Activated CD4-positive, alpha-beta T cell treated with anti-CD3 and anti-CD28 coated beads for 48 hours (primary cell): ENCODE measurements at regions not wholly inside any gene's neighbourhood (a gene's known extent, or its start where the extent isn't known, plus 50 kb on each side); places are given as distances from the start of the nearest gene placed in this dataset.

Experiments used
- DNase-seq: peaks from one replicate; pipeline ENCODE4 v3.0.0-alpha.2; 2020

- no peak for DNase-seq
Measured at GRCh38 chr2:147394179-147394790, 450.5 kb upstream of the ACVR2A start.

GRCh38 chr2:147392180-147392579 is 452.6 kb upstream of the ACVR2A start:
- no peak for DNase-seq

- no peak for DNase-seq
Measured at GRCh38 chr2:147390475-147390874, 454.4 kb upstream of the ACVR2A start.

- DNase-seq, result no peak
Measured at GRCh38 chr2:147389218-147389617, 455.6 kb upstream of the ACVR2A start.

- DNase-seq, result no peak
Measured at GRCh38 chr2:147388217-147388616, 456.6 kb upstream of the ACVR2A start.

GRCh38 chr2:147386284-147386683 is 458.5 kb upstream of the ACVR2A start:
- DNase-seq, result no peak

GRCh38 chr2:147385600-147385999 is 459.2 kb upstream of the ACVR2A start:
- DNase-seq, result no peak

GRCh38 chr2:147384659-147385058 is 460.2 kb upstream of the ACVR2A start:
- DNase-seq, result no peak

- DNase-seq, result no peak
Measured at GRCh38 chr2:147382322-147382948, 462.4 kb upstream of the ACVR2A start.

GRCh38 chr2:147378403-147378802 is 466.4 kb upstream of the ACVR2A start:
- DNase-seq, result no peak

- DNase-seq, result no peak
Measured at GRCh38 chr2:147375073-147375472, 469.8 kb upstream of the ACVR2A start.

- no peak for DNase-seq
Measured at GRCh38 chr2:147374423-147374811, 470.4 kb upstream of the ACVR2A start.

- no peak for DNase-seq
Measured at GRCh38 chr2:147373800-147374422, 470.9 kb upstream of the ACVR2A start.

GRCh38 chr2:147368306-147368705 is 476.5 kb upstream of the ACVR2A start:
- DNase-seq, result no peak

GRCh38 chr2:147366279-147366678 is 478.6 kb upstream of the ACVR2A start:
- no peak for DNase-seq

- DNase-seq, result no peak
Measured at GRCh38 chr2:147365622-147366021, 479.2 kb upstream of the ACVR2A start.

- DNase-seq, result no peak
Measured at GRCh38 chr2:147364597-147364996, 480.2 kb upstream of the ACVR2A start.

- DNase-seq, result no peak
Measured at GRCh38 chr2:147363181-147363580, 481.6 kb upstream of the ACVR2A start.

GRCh38 chr2:147358375-147358774 is 486.5 kb upstream of the ACVR2A start:
- DNase-seq, result no peak

- DNase-seq, result no peak
Measured at GRCh38 chr2:147356157-147356556, 488.7 kb upstream of the ACVR2A start.

GRCh38 chr2:147355706-147356105 is 489.1 kb upstream of the ACVR2A start:
- DNase-seq, result no peak

GRCh38 chr2:147353072-147353381 is 491.8 kb upstream of the ACVR2A start:
- no peak for DNase-seq

GRCh38 chr2:147352264-147353071 is 492.4 kb upstream of the ACVR2A start:
- DNase-seq, result no peak

GRCh38 chr2:147351784-147352183 is 493.0 kb upstream of the ACVR2A start:
- DNase-seq, result no peak
